PC-3 (cell line): ENCODE measurements at regions not wholly inside any gene's neighbourhood (a gene's known extent, or its start where the extent isn't known, plus 50 kb on each side); places are given as distances from the start of the nearest gene placed in this dataset.

ENCODE experiments used
- CTCF ChIP-seq: fragments of 300-600 bp; sonication (generic); conservative IDR thresholded peaks from 2 replicates; pipeline ENCODE4 v1.5.1; 2017; ENCODE audit warnings: antibody characterized with exemption, low read depth, mild to moderate bottlenecking, low read length
- EZH2 ChIP-seq: fragments of 300-600 bp; sonication (generic); IDR thresholded peaks from one replicate; pipeline ENCODE4 v1.6.1; 2017; ENCODE audit warnings: antibody characterized with exemption, mild to moderate bottlenecking, low read length; ENCODE audit not compliant: unreplicated experiment
- EZH2phosphoT487 ChIP-seq: fragments of 300-600 bp; sonication (generic); IDR thresholded peaks from 2 replicates; pipeline ENCODE4 v1.6.1; 2018; ENCODE audit warnings: mild to moderate bottlenecking, antibody characterized with exemption, low read length, borderline replicate concordance

GRCh38 chr12:89899651-89900050, 191.0 kb upstream of the ATP2B1 start:
- no peak for TF ChIP-seq CTCF
- no peak for TF ChIP-seq EZH2
- no peak for TF ChIP-seq EZH2phosphoT487
